GM12864 (cell line): ENCODE measurements at regions not wholly inside any gene's neighbourhood (a gene's known extent, or its start where the extent isn't known, plus 50 kb on each side); places are given as distances from the start of the nearest gene placed in this dataset.
"Not testable (repeated sequence)": the region's sequence is repeated elsewhere in the genome, so short reads cannot be mapped to it uniquely, and the experiment has no call there.

Source experiments
- DNase-seq: peaks from one replicate; pipeline ENCODE4 v3.0.0-alpha.2; 2011; ENCODE audit warnings: low read depth
- H3K4me3 ChIP-seq: 2 replicates; pipeline ENCODE4 v1.5.1; 2011; ENCODE audit warnings: mild to moderate bottlenecking, low read depth, low read length, control low read depth
- CTCF ChIP-seq: IDR thresholded peaks from 2 replicates; pipeline ENCODE4 v1.5.1; 2011; ENCODE audit warnings: low read depth, mild to moderate bottlenecking, moderate library complexity, low read length, control low read depth, inconsistent platforms; ENCODE audit errors: missing control alignments

DNA sequence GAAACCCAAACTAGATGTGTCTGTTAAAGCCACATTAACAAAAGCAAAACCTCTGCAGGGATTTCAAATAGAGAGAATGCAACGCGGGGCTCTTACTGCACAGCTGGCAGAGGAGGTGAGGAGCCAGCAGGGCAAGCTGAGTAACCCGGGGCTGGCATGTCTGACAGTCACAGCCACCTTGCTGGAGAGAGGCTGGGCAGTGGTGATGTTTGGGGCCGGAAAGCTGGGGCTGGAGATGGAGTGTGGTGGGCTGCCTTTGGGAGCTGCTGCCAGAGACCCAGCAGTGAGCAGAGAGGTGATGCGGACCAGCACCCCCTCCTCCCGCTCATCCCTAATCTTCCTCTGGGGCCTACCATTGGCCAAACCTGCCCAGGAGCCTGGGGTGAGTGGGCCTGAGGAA, 204.5 kb upstream of the ARL4C start:
- H3K4me3 ChIP-seq = no peak overlapping the region
- no peak for DNase-seq
- TF ChIP-seq CTCF = no peak

DNA sequence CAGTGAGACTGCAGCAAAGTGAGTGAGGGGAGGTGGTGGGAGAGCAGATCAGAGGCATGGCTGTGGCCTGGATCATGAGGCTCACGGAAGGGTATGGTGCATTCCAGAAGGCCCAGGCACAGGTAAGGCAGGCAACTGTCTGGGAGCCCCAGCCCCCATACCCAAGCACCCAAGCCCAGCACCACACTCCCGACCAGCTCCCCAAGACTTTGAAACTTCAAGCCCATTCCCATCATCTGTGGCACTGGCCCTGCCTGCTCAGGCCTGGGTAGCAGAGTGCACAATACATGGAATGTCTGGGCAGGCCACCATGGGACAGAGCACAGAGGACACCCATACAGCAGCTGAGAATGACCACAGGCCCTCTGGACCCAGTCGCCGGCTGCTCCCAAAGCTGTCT, 202.6 kb upstream of the ARL4C start:
- no peak for TF ChIP-seq CTCF
- no peak for DNase-seq
- H3K4me3 ChIP-seq = no peak overlapping the region

- not testable (repeated sequence) for H3K4me3 ChIP-seq, DNase-seq
Observed at GRCh38 chr2:234697300-234697876, 200.5 kb upstream of the ARL4C start.

DNA sequence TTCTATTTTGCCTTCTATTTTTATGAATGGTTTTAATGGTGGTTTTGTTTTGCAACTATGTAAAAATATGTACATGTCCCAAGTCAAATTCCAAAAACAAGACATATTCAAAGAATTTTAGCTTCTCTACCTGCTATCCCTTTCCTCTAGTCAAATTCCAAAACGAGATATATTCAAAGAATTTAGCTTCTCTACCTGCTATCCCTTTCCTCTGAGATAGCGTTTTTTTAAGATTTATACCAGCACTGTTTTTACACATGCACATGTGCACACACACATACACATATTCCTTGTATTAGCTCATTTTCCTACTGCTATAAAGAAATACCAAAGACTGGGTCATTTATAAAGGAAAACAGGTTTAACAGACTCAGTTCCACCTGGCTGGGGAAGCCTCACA, 199.1 kb upstream of the ARL4C start:
- no peak overlapping the region for H3K4me3 ChIP-seq
- no peak for TF ChIP-seq CTCF

GRCh38 chr2:234694244-234695013, 197.5 kb upstream of the ARL4C start:
- no peak for DNase-seq
- no peak overlapping the region for H3K4me3 ChIP-seq
- no peak for TF ChIP-seq CTCF

More for the DNA sequence above, 199.1 kb upstream of the ARL4C start:
- no peak for DNase-seq

DNA sequence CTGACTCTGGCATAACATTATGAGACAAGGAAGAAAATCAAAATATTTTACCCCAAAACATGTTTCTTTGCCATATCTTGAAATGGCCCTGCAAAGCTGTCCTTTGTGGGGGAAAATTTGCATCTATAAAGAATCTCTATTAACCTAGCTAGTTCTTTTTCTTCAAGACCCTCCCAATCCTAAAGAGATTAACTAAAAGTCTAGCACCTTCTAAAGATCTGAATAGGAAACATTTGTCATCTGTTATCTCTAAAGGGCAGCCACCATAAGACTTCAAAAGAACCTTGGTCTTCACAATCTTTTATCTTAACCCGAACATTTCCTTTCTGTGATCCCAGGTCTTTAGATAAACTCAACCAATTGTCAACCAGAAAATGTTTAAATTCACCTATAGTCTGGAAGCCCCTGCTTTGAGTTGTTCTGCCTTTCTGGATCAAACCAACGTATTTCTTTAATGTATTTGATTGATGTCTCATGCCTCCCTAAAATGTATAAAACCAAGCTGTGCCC, 196.9 kb upstream of the ARL4C start:
- DNase-seq, H3K4me3 ChIP-seq: not testable (repeated sequence)

DNA sequence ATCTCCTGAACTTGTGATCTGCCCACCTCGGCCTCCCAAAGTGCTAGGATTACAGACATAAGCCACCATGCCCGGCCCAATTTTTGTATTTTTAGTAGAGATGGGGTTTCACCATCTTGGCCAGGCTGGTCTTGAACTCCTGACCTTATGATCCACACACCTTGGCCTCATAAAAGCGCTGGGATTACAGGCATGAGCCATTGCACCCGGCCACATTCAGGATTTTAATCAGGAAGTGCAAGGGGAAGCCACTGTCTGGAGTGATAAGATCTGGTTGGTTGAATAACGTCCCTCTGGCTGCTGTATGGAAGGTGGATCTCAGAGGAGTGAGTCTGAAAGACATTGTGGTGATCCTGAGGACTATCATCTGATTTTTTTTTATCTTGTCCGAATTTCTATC, 196.3 kb upstream of the ARL4C start:
- DNase-seq, H3K4me3 ChIP-seq: not testable (repeated sequence)

- no peak for DNase-seq
- TF ChIP-seq CTCF = no peak
- H3K4me3 ChIP-seq = no peak overlapping the region
Observed at GRCh38 chr2:234691968-234692955, 195.4 kb upstream of the ARL4C start.
